ENCODE measurements at regions not wholly inside any gene's neighbourhood (a gene's known extent, or its start where the extent isn't known, plus 50 kb on each side); places are given as distances from the start of the nearest gene placed in this dataset.
A peak's percentile ranks its signal among the peaks of the same experiment; 100 is the strongest.

DNA sequence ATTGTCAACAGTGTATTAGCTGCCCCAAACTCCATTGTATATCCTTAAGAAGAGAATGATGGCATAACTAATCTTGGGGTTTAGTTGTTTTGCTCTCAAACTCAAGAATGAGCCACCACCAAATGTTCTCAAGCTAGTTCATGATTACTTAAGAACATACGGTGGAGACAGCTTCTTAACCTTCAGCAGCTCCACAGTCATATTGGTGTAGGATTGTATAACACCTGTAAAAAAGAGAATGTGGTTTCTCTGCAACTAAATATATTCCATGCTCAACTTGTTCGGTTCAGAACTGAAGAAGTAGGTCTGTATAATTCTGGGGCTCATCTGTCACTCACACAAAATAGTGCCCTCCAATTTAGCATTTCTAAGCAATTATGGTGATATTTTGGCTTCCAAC lies 177.9 kb upstream of the DUSP10 start:
- no peak for DNase-seq (ENCODE audit: low read depth in 2 of 2)

DNA sequence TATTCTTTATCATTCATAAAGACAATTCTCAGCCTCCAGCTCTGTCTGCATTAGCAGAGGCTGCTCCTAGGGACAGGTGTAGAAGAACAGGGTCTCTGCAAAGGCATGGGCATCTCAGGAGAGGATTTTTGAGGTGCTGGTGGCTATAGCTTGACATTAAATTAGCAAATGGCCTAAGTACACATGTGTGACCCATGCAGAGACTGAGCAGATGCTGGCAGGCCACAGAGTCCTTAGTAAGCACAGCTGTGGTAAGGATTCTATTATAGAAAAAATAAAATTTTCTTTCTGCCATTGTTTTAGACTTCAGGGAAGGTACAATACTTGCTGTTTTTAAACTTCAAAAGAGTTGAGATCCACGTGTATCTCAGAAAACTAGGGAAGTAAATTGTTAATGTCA lies 177.5 kb upstream of the DUSP10 start:
- no peak for DNase-seq (ENCODE audit: low read depth in 2 of 2)

DNA sequence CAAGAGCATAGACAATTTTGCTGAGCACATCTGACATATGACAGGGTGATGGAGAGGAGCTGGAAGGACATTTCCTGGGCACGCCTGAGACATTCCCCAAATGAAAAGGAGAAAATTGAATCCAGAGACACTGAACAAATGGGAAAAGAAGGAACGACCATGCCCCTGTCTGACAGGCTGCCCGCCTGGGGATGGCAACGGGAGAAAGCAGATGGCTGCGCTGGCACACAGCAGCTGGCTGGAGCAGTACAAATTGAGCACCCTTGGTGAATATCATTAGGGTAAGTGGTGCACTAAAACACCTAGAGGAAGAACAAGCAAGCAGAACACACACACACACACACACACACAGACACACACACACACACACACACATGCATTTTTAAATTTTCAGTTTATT lies 174.3 kb upstream of the DUSP10 start:
- DNase-seq (ENCODE audit: low read depth in 2 of 2) = no peak

DNA sequence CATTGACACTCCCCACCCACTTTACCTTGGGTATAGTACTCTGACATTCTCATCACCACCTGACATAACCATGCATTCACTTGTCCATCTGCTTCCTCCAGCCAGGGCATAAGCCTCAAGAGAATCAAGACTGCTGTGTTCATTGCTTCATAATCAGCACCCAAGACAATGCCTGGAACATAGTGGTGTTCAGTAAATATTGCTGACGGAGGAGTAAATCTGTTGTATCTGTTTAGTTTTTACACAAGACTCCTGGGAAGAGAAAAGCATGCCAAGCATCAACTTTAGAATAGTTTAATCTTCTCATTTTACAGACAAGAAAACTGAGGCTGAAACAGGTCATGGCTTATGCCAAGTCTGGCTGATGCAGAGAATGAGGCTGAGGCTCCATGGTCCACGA lies 173.9 kb upstream of the DUSP10 start:
- DNase-seq (ENCODE audit: low read depth in 2 of 2) = no peak

DNA sequence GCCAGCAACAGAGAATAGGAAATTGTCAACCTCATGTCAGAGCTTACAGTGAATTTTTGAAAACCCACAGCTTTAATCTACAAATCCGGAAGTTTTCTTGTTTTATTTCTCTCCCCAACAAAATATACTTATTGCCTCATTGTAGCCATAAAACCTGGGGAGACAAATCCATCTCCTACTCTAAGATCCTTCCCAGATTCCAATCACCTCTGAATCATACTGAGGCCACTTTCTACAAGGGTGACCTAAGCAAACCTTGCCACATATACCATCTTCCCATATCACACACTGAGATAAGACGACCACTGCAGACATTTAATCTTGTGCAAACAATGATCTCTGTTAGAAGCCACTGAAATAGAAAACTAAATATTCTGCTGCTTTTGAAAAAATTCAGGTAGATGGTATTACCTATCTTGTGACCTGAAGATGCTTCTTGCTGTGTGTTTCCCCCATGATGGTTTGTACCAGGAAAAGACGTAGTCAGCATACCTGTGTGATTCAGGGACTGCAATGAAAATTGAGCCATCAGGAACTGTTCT lies 171.5 kb upstream of the DUSP10 start:
- no peak for DNase-seq (ENCODE audit: low read depth in 2 of 2)

DNA sequence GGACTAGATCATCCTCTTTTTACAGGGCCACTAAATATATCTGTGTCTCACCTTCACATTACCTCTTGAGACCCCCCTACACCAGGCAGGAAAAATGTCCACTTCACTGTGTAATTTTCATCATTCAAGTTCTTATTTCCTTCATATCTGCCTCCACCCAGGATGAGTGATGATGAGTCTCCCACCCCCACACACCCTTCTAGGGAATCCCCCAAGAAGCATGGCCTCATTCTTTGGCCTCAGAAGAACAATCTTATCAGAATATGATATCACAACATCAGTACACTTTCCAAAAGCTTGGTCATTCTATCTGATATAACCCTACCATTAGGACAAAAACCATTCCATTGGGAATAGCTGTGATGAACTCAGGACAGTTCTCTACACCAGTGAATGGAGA lies 170.3 kb upstream of the DUSP10 start:
- DNase-seq (ENCODE audit: low read depth in 2 of 2) = no peak

DNA sequence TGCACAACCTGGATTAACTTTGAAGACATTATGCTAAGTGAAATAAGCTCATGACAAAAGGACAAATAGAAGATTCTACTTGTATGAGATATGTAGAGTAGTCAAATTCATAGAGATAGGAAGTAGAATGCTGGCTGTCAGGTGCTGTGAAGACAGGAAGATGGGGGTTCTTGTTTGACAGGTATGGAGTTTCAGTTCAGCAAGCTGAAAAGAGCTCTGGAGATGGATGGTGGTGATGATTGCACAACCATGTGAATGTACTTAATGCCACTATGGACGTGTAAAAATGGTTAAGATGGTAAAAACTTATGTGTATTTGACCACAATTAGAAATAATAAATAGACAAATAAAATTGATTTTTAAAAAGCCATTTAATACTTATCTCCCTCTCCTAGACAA lies 169.8 kb upstream of the DUSP10 start:
- DNase-seq (ENCODE audit: low read depth in 2 of 2) = no peak

DNA sequence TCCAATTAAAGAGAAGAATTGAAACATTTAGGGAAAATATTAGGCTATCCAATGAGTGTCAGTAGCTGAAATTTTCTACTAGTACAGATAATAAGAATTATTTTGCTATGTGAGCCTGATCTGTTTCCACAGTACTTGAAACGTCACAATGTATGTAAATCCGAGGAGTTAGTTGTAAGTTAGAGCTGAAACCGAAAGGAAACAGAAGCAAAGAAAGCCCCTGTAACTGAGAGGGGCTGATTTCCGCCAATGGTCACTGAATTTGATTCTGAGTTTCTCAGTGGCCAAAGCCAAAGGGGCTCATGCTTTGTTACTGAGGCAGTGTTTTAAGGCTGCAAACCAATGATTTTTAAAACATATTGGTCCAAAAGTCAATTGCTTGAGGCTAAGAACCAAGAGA lies 168.3 kb upstream of the DUSP10 start:
- no peak for DNase-seq (ENCODE audit: low read depth in 2 of 2)

DNA sequence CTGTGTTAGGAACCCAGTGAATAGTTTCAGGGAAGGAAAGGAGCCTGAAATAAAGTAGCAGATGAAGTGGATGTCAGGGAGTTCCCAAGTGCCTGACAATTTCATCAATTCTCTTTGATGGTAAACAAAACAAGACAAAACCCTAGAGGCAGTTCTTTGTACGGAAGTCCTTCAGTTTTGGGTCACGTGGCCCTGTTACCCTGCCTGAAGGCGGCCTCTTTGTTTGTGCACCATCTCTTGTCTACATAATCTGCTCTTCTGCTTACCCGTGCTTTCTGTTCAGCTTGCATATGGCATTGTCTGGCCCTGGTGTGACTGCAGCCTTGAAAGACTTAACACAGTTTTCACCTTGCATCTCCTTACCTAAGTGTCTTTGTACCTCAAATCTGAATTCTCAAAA lies 166.7 kb upstream of the DUSP10 start:
- DNase-seq (ENCODE audit: low read depth in 2 of 2) = no peak

DNA sequence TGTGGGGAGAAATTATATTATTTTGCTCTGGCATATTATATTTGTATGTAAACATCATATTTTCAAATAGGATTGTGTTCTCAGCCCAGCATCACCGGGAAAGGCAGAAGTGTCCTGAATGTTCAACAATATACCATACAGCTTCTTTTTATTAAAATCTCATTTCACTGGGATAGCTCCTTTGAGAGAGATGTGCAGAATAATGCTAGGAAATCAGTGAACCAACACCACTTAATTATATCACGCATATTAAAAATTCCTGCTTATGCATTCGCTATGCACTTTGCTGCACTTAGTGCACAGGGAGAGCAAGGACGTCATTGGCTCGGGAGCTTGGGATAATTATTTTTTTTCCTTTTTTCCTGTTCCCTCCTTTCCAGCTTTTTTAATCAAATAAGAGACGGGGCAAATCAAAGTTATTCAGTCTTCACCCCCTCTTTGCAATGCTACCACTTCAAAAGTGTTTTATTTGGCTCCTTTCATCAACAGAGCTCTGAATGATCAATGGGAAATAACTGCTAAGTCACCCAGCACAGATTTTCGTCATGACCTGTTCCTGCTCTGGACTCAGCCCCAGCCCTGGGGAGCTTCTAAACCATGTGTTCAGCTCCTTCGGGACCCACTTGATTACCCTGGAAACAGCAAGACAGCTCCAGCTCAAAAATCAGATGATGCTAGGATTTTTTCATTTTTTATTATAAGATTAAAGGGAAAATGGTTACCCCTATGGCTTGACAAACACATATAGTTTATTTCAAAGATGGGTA lies 165.5 kb upstream of the DUSP10 start:
- DNase-seq (ENCODE audit: low read depth in 2 of 2) = no peak

DNA sequence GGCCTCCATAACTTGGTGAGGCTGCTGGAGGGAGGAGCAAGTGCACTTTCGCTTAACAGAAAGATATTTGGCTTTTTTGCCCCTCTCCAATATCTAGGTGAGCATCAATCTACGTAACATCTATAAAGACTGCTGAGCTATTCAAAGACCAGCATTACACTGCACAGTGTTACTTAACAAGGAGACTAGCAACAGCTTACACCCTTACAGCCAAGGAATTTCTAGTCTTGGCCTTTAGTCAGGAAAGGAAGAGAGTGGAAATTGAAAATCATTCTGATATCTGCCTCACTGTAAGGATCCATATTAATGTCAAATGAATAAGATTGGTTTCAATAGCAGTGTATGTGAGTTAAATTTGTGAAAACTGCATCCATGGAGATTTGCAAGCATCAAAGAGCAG lies 163.9 kb upstream of the DUSP10 start:
- no peak for DNase-seq (ENCODE audit: low read depth in 2 of 2)

DNA sequence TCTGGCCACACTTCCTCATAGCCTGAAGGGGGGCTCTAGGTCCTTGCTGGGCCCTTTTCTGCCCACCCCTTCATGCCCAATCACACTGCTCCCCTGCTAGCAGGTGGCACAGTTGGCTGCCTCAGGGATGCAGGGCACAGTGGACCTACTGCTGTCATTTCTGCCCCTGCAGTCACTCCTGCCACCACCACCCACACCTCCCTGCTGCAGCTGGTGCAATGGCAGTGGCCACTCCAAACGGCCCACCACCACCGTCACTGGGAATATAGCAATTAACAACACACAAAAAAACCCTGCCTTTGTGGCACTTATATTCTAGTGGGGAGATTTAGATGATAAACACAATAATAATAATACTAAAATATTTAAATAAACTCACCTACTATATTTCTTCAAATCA lies 162.4 kb upstream of the DUSP10 start:
- DNase-seq (ENCODE audit: low read depth in 2 of 2) = no peak

DNA sequence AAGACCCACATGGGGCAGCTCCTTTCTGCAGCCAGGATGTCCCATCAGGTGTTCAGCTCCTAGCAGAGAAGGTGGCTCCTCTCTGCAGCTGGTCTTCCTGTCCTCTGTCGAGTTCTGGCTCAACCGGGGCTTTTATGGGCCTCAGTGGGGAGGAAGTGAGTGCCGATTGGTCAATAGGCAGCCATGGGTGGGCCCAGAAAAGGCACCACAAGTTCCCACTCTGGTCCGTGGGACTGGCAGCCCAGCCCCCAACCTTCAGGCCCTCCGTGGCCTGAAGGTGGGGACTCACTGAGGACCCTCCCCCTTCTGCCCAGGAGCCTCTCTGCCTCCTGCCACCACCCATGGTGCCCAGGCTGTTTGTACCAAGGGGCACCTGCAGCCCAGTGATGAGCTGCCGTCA lies 161.7 kb upstream of the DUSP10 start:
- DNase-seq (ENCODE audit: low read depth in 2 of 2) = no peak

DNA sequence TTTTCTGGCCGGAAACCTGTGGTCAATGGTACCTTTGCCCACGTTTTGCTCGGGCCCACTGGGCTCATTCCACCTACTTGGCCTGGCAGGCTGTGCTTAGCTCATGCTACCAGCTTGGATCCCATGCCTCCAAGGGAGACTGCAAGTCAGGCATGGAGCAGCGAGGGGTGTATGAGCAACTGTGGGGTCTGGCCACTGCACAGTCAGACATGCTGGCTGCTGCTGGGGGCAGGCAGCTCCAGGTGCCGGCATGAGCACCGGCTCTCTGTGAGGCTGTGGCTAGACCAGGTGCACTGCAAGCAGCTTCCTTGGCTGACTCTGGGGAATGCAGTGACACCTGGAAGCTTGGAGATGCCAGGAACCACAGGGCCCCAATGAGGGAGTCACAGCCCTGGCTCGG lies 161.1 kb upstream of the DUSP10 start:
- DNase-seq (ENCODE audit: low read depth in 2 of 2) = no peak

DNA sequence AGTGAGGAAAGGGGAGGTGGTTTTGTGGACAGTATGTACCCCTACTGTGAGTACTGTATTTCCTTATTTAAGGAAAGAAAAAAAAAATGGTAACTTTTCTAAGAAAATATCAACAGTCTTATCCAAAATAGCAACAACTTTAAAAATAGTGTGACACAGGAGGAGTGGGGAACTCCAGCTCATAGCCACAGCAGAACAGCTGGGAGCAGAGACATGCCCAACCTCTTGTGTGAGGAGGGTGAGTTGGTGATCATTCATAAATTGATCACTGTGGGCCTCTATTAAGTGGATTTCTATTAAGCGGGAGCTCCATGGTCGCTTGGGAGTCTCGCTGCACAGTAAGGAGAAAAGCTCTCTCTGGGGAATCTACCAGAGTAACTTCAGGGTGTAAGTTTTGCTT lies 158.8 kb upstream of the DUSP10 start:
- DNase-seq (ENCODE audit: low read depth in 2 of 2) = no peak

DNA sequence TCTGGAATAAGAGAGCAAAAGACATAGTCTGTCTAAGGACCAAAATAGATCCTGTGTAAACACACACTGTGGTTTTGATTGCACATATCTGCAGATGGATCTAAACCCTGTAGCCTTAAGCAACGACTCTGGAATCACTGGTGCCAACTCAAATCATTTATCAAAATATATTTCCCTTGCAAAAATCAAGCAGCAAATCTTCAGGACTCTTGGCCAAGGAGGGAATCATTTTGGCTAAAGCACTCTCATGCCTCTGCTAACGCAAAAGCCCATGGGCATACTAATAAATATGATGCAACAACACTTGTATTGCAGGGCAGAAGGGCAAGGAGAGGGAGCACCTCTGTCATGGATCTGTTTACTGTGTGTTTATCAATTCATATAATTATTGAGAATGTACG lies 155.4 kb upstream of the DUSP10 start:
- DNase-seq (ENCODE audit: low read depth in 2 of 2) = no peak

DNA sequence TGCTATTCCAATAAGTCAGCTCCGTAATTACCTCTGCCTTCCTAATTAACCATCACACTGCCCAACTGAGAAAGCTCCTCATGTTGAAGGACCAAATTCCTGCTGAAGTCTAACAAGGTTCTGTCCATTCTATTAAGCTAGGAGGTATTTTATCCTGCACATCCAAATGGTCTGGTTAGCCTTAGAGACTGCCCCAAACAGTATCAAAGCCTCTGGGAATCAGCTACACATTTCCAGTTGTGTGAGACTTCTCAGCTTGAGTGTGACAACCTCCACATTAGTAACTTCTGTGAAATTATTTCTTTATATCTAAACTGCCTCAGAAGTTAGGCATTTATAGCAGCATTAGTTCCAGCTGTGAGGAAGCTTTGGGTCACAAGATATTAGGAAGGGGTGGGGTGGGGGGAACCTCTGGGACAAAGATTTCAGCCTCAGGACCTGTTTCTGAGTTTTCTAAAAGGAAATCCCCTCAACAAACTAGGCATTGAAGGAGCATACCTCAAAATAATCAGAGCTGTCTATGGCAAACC lies 150.5 kb upstream of the DUSP10 start:
- no peak for DNase-seq (ENCODE audit: low read depth in 2 of 2)

DNA sequence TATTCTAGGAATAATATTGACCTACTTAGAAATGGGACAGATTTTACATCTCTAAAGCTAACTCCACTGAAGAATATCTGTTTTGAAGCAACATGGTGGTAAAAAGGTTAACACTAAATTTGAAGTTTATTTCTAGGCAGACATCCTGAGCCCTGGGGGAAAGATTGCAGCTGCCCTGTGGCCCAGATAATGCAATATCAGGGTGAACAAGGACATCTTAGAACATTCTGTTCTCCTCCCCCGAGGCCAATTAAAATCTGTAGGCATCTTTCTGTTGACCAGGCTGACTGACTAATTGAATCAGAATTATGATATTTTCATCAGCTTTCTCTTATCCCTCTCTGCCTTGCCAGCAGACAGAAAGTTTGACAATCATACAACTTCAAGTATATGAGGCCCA lies 149.8 kb upstream of the DUSP10 start:
- DNase-seq (ENCODE audit: low read depth in 2 of 2) = no peak

DNA sequence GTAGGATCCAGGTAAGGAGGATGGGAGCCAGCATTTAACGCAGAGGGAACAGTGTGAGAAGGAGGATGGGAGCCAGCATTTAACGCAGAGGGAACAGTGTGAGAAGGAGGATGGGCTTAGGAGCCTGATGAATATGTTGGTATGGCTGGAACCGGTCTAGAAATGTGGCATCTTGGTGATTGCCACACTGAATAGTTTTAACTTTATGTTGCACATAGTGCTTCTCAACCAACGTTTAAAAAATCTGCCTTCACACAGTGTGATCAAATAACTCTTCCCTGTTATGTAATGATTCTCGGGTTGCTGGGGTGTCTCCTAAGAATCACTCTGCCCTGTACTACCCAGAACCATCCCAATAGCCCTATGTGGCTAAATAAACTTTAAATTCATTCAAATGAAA lies 146.9 kb upstream of the DUSP10 start:
- DNase-seq (ENCODE audit: low read depth in 2 of 2) = no peak

DNA sequence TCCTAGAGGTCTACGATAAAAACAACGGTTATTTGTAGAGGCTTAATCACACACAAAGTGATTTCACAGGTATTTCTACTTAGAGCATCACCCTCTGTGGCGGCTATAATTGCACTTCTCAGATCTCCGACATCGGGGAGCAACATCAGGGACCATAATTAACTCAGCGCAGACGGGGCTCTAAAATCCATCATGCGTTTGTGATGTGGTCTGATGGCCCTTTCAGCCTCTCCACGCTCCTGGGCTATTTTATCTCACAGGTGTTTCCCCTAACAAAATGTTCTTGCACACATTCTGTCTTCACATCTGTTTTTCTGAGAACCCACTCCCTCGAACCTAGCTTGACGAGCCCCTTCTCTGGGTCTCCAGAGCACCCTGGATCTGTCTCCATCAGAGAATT lies 146.3 kb upstream of the DUSP10 start:
- DNase-seq (ENCODE audit: low read depth in 2 of 2) = no peak

DNA sequence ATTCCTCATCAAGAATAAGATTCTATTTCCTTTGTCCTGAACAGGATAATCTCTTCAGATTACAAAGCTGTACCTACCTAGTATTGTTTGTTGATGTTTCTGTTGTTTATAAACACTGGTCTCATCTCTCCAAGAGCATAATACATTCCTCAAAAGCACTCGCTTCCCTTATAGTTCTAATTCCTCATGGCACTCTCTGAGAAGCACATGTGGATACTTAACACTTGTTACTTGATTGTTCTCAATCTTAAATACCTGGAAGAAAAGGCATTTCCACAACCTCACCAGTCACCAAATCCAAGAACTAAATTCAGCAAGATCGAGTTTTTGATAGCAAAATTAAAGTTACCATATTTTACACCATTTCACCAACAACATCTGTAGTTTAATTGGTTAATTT lies 145.9 kb upstream of the DUSP10 start:
- DNase-seq (ENCODE audit: low read depth in 2 of 2) = no peak

DNA sequence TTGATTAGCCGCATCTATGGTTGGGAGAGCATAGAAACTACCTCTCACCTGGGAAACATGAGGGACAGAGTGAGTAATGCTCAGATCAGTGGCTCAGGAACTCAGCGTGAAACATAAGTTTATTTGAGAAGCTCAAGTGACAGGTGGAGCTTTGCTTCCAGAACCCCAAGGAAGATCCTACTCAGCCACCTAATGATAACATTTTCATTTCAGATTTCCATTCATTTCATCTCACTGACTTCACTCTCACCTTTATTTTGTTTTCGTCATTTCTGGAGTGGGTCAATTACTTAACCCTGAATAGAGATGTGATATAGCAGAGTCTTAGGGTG lies 145.5 kb upstream of the DUSP10 start:
- no peak for DNase-seq (ENCODE audit: low read depth in 2 of 2)

DNA sequence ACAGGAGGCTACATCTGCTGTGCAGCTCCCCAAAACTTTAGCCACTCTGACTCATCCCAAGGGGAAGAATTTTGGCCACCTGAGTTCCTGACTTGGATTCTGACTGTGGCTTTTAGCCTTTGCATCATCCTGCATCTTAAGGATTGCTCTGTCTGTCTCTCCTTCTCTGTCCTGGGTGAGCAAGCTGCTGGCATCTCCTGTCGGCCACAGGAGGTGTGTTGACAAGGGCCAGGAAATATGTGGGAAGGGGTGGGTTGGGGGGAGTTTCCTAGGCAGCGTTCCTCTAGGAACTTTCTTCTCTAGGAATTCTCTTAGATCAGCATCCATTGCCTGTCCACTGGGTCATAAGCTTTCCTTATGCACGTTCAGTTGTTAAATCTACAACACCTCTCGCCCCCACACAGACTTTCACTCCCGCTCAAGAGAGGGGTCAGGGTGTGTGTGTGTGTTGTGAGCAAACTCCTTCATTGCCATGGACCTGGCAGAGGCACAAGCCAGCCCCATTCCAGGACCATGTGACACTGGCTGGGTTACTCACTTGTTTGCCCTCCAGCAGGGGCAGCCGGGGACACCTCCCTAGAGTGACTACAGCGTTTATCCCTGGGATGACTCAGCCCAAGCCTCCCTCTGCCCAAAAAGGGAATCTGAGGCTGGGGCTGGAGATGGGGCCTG lies 145.0 kb upstream of the DUSP10 start:
- DNase-seq (ENCODE audit: low read depth in 2 of 2) = peak in 1 of 2 experiments; percentile 53

All from fibroblast of skin of left biceps (primary cell).